Endodermal cell (in vitro differentiated cells): ENCODE measurements at regions not wholly inside any gene's neighbourhood (a gene's known extent, or its start where the extent isn't known, plus 50 kb on each side); places are given as distances from the start of the nearest gene placed in this dataset.

Experiments
- DNase-seq: peaks from one replicate; pipeline ENCODE4 v3.0.0-alpha.2; 2017
- H3K27ac ChIP-seq: 2 replicates; pipeline ENCODE4 v1.5.1; 2013; ENCODE audit warnings: mild to moderate bottlenecking, low read depth, low read length, moderate library complexity
- H3K27me3 ChIP-seq: 2 replicates; pipeline ENCODE4 v1.6.1; 2013; ENCODE audit warnings: mild to moderate bottlenecking, low read length, moderate library complexity; ENCODE audit not compliant: insufficient read depth, control insufficient read depth, poor library complexity, severe bottlenecking
- H3K36me3 ChIP-seq: 2 replicates; pipeline ENCODE4 v1.7.0; 2013; ENCODE audit warnings: mild to moderate bottlenecking, low read length, moderate library complexity; ENCODE audit not compliant: control insufficient read depth, insufficient read depth
- H3K4me1 ChIP-seq: one replicate; pipeline ENCODE4 v1.7.0; 2013; ENCODE audit warnings: low read length; ENCODE audit not compliant: control insufficient read depth, insufficient read depth
- H3K4me3 ChIP-seq: 2 replicates; pipeline ENCODE4 v1.5.1; 2013; ENCODE audit warnings: mild to moderate bottlenecking, low read length, moderate library complexity
- H3K9ac ChIP-seq: 2 replicates; pipeline ENCODE4 v1.6.1; 2013; ENCODE audit warnings: mild to moderate bottlenecking, low read length, moderate library complexity; ENCODE audit not compliant: poor library complexity, severe bottlenecking; ENCODE audit errors: extremely low read depth
- H3K9me3 ChIP-seq: 2 replicates; pipeline ENCODE4 v1.6.1; 2013; ENCODE audit warnings: mild to moderate bottlenecking, low read length, moderate library complexity; ENCODE audit not compliant: control insufficient read depth
- H3K27ac Mint-ChIP-seq: 2 replicates; pipeline ENCODE4 v1.8.0; 2020; ENCODE audit warnings: mixed read lengths
- H3K27me3 Mint-ChIP-seq: 2 replicates; pipeline ENCODE4 v1.8.0; 2021; ENCODE audit warnings: mild to moderate bottlenecking, mixed read lengths; ENCODE audit not compliant: insufficient read depth
- H3K36me3 Mint-ChIP-seq: 2 replicates; pipeline ENCODE4 v1.8.0; 2020; ENCODE audit warnings: low read depth, mixed read lengths
- H3K4me1 Mint-ChIP-seq: 2 replicates; pipeline ENCODE4 v1.8.0; 2020; ENCODE audit warnings: mixed read lengths
- H3K4me3 Mint-ChIP-seq: 2 replicates; pipeline ENCODE4 v1.8.0; 2020; ENCODE audit warnings: mild to moderate bottlenecking, moderate library complexity, mixed read lengths
- H3K9me3 Mint-ChIP-seq: 2 replicates; pipeline ENCODE4 v1.8.0; 2020; ENCODE audit warnings: mild to moderate bottlenecking, mixed read lengths
- WGBS, 2 experiments: methylation state at CpG; one replicate each; pipeline versions ENCODE4 v1.1.5 to v1.1.7; 2013; ENCODE audit warnings: missing lambda C conversion rate in 2 of 2, mixed read lengths in 1 of 2; ENCODE audit not compliant: insufficient coverage in 1 of 2, insufficient read length in 1 of 2; 5-methylcytosine and 5-hydroxymethylcytosine counted together
- TF ChIP-seq, protein P1 (sequence below): fragments of 200-600 bp; sonication (generic); conservative IDR thresholded peaks from 2 replicates; pipeline ENCODE4 v1.5.0; 2021; ENCODE audit warnings: antibody characterized with exemption, mild to moderate bottlenecking

DNA sequence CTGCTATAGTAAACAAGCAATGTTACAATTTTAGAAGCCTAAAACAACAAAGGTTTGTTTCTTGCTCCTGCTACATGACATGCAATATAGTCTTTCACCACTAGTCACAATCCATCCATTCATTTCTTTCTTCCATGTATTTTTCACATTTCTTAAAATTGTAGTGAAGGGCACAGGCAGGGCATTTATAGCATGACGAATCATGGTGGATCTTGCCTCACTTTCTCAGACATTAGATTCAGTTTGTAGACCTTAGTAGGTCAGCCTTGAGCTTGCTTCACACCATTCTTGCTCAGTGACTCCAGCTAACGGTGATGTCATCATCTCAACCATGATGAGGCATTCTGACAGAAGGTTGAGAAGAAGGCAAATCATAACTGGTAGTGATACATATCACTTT, 546.8 kb downstream of the TBL1XR1 start:
- Histone ChIP-seq H3K4me3 (no peak overlapping the region), H3K36me3 (no peaks in the 10 kb centered on the region), H3K27me3 (no peaks in the 10 kb centered on the region), H3K9ac (no peak overlapping the region), H3K27ac (no peak overlapping the region), H3K4me1 (no peaks in the 10 kb centered on the region), H3K9me3 (no peaks in the 10 kb centered on the region)
- TF ChIP-seq, protein P1, sequence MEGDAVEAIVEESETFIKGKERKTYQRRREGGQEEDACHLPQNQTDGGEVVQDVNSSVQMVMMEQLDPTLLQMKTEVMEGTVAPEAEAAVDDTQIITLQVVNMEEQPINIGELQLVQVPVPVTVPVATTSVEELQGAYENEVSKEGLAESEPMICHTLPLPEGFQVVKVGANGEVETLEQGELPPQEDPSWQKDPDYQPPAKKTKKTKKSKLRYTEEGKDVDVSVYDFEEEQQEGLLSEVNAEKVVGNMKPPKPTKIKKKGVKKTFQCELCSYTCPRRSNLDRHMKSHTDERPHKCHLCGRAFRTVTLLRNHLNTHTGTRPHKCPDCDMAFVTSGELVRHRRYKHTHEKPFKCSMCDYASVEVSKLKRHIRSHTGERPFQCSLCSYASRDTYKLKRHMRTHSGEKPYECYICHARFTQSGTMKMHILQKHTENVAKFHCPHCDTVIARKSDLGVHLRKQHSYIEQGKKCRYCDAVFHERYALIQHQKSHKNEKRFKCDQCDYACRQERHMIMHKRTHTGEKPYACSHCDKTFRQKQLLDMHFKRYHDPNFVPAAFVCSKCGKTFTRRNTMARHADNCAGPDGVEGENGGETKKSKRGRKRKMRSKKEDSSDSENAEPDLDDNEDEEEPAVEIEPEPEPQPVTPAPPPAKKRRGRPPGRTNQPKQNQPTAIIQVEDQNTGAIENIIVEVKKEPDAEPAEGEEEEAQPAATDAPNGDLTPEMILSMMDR = peak; percentile 67
- H3K36me3 Mint-ChIP-seq = peaks cover 3% of the 10 kb centered on the region
- 45 to 50% methylated on average over 2 of the region's 2 CpGs for WGBS, 2 experiments
- no peaks in the 10 kb centered on the region for H3K27me3 Mint-ChIP-seq
- no peak overlapping the region for H3K4me3 Mint-ChIP-seq
- H3K27ac Mint-ChIP-seq = no peak overlapping the region
- no peaks in the 10 kb centered on the region for H3K9me3 Mint-ChIP-seq
- H3K4me1 Mint-ChIP-seq = peaks cover 15% of the 10 kb centered on the region
- DNase-seq = no peak

DNA sequence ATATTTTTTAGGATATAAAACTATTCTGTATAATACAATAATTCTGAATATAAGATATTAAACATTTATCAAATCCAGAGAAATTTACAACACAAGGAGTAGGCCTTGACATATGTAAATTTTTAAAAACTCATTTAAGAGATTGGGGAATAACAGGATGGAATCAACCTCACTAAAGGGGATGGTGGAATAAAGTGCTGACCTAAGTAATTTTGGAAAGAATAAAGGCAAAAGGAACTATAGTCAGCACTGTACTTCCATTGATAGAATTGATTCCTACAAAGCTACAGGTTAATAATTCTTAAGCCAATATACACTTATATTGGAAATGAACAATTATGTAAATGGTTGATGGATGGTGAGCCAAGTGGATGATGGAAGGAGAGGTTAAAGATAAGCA, 549.3 kb downstream of the TBL1XR1 start:
- H3K36me3 ChIP-seq = no peaks in the 10 kb centered on the region
- no peak overlapping the region for H3K27ac Mint-ChIP-seq
- no peaks in the 10 kb centered on the region for H3K27me3 Mint-ChIP-seq
- TF ChIP-seq, protein P1 = no peak
- H3K4me3 Mint-ChIP-seq = no peak overlapping the region
- no peaks in the 10 kb centered on the region for H3K4me1 ChIP-seq
- H3K27ac ChIP-seq = no peak overlapping the region
- H3K4me1 Mint-ChIP-seq = peaks cover 25% of the 10 kb centered on the region
- no peaks in the 10 kb centered on the region for H3K9me3 ChIP-seq
- no peak overlapping the region for H3K4me3 ChIP-seq
- no peaks in the 10 kb centered on the region for H3K27me3 ChIP-seq
- H3K36me3 Mint-ChIP-seq = peaks cover 3% of the 10 kb centered on the region
- no peak overlapping the region for H3K9ac ChIP-seq
- no peak for DNase-seq
- H3K9me3 Mint-ChIP-seq = no peaks in the 10 kb centered on the region

DNA sequence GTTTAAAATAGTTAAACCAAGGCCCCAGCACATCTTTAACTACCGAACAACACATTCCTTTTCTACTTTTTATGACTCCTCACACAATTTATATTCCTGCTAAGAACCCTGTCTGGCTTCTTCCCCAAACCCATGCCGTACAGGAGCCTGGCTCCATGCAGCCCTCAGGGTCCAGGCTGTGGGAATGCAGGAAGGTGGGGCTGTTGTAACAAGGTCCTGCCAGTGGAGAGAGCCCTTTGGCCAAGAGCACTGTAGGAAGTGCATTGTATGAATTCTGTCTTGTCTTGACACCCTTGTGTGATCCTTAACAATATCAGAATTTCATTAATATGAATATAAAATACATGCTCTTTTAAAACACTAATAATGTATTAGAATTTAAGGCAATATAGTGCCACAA, 563.8 kb downstream of the TBL1XR1 start:
- Histone ChIP-seq H3K9ac (no peak overlapping the region), H3K27ac (no peak overlapping the region), H3K4me1 (peaks cover 5% of the 10 kb centered on the region), H3K27me3 (no peaks in the 10 kb centered on the region), H3K36me3 (no peaks in the 10 kb centered on the region), H3K4me3 (no peak overlapping the region), H3K9me3 (peaks cover 12% of the 10 kb centered on the region)
- DNase-seq = peak; percentile 76
- Mint-ChIP-seq H3K4me1 (peaks cover 21% of the 10 kb centered on the region), H3K27ac (peak overlapping the region; percentile 42), H3K27me3 (no peaks in the 10 kb centered on the region), H3K36me3 (no peaks in the 10 kb centered on the region), H3K4me3 (no peak overlapping the region), H3K9me3 (peaks cover under 1% of the 10 kb centered on the region)
- TF ChIP-seq, protein P1 = peak; percentile 66
- 76% methylated on average over 2 of the region's 2 CpGs; no CpG with 5 or more reads in 1 of the 2 experiments for WGBS, 2 experiments
